Umbilical cord (tissue), 1 donor: ENCODE measurements at regions not wholly inside any gene's neighbourhood (a gene's known extent, or its start where the extent isn't known, plus 50 kb on each side); places are given as distances from the start of the nearest gene placed in this dataset.
"Not testable (repeated sequence)": the region's sequence is repeated elsewhere in the genome, so short reads cannot be mapped to it uniquely, and the experiment has no call there.

ENCODE experiments used
- DNase-seq: peaks from one replicate; pipeline ENCODE4 v3.0.0-alpha.2; 2015; ENCODE audit warnings: low spot score

DNA sequence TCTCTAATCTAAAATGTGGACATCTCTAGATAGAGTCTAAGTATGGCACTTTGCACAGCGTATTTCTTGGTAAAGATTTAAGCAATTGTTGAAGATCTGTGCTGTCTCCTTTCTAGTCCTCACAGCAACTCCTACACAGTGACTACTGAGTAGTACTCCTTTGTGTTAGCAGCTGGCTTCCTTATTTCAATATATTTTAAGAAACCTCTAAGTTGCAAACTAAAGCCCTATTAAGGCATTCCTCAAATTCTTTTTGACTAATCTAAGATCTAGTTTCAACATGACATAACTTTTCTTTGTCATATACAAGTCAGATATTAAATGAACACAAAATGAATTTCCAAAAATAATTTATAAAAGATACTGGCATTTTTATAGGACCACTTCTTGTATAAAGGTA, 121.8 kb upstream of the DNAJC10 start:
- DNase-seq, result peak; percentile 34

DNA sequence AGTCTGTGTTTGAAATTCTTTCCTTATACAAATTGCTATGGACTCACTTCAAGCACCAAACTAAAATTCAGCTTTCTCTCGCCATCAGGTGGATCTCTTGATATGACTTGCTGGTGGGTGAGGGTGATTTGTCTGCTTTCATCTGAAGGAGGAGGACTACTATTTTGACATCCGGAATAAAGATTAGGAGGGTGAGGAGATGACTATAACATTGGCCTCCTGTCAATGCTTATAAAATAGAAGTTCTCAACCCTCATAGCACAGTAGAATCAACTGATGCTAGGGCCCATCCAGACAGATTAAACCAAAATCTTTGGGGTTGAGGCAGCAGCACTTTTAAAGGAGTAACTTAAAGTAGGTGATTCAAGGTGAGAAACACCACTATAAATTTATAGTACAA, 120.4 kb upstream of the DNAJC10 start:
- no peak for DNase-seq

DNA sequence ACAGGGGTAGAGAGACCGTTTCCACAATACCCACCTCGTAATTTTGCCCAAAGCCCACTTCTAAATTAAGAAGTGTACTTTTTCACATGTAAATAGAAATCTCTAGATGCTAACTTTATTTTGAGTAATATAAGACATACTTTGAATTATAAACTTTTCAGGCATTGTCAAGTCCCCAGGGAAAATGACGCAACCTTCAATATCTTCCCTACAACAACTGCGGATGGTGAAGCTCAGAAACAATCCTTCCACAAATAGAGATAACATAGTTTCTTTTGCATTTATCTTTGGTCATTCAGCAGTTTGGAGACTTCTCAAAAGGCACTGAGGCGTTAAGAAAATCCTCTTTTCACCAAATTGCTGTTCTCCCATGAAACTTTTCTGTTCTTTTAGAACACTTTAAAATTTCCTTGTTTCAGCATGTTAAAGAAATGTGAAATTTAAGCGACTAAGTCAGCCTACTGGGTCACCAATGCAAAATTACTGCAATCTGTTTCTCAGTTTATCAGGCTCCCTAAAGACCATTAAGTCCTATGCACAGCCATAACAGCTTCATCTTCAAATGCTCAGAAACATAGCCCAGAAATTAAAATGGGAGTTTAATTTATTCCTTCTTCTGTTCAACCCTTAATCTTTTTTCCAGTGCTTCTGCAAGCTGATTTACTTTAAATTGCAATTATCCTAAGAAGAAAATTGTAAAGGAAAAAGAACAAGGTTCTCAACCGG, 118.3 kb upstream of the DNAJC10 start:
- DNase-seq, result peak; percentile 42

DNA sequence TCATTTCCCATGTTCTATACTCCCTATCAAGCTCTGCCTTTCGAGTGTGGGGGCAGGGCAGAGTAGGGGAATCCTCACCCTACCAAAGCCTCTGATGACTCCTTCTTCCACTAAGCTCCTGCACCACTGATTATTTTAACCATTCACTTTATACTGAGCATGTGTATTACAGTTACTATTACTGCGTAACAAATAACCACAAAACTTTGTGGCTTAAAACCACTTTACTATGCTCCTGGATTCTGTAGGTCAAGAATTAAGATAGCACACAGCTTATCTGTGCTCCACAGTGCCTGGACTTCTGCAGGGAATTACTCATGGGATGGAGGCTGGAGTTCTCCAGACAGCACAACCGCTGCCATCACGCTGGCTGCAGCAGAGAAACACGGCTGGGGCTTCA, 117.4 kb upstream of the DNAJC10 start:
- DNase-seq, result peak; percentile 24

DNA sequence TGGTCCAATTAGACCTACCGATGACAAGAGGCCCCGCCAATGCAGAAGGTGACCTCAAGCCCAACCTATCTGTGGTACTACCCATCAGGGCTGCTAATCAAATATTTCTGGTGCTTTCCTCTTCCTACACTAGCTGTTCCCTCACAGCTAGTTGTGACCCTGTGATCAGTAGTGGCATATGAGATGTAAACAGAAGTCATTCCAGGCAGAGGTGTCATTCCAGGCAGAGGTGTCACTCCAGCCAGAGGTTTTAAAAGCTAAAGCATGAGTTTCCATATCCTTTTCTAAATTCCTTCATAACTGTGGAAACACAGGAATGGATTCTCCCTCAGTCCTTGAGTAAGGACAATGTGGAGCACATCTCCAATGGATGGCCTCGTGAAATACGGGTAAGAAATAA, 110.9 kb upstream of the DNAJC10 start:
- DNase-seq, result no peak

DNA sequence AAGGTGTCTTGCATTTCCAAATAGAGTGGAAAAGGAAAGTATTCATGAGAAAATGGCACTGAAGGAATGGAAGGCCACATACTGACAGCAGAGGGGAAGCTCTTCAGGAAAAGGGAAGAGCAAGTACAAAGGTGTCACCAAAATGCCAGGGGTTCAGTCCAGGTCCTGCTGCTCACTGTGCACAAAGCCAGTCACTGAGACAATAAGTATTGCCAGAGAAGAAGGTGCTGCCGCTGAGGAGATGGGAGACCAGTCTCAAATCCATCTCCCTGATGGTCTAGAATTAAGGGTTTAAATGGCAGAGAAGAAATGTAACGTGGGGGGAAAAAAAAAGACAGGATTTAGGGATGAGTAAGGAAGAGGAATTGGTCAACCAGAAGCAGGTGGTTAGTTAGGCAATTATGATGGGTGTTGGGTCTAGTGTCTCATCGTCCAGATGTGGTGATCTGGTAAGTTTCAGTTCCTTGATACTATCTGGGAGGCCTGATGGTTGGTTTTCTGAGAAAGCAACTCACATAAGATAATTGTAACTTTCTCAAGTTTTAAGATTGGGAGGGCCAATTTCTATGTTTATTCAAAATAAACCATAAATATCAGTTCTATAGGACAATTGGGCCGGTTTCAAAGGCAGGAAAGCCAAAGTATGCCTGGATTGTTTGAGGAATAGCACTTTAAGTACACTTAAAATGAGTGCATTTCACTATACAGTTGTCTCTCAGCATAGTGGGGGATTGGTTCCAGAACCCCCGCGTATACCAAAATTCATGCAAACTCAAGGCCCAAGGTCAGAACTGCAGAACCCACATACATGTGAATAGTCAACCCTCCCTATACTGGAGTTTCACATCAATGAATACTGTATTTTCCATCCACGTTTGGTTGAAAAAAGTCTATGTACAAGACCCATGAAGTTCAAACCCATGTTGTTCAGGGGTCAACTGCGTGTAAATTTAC, 109.1 kb upstream of the DNAJC10 start:
- no peak for DNase-seq

DNA sequence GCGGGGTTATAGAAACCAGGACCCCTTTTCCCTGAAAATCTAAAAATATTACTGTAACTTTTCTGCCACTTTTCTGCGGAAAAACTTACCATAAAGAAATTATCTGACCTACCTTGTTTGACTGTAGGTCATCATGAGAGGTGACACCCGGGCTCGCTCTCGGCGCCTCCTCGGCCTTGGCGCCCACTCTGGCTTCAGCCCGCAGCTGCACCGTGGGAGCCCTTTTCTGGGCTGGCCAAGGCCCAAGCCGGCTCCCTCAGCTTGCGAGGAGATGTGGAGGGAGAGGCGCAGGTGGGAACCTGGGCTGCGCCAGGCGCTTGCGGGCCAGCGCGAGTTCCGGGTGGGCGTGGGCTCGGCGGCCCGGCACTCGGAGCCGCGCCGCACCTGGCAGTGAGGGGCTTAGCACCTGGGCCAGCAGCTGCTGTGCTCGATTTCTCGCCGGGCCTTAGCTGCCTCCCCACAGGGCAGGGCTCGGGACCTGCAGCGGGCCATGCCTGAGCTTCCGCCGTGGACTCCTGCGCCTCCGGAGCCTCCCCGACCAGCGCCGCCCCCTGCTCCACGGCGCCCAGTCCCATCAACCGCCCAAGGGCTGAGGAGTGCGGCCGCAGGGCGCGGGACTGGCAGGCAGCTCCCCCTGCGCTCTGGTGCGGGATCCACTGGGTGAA, 107.7 kb upstream of the DNAJC10 start:
- DNase-seq, result no peak

DNA sequence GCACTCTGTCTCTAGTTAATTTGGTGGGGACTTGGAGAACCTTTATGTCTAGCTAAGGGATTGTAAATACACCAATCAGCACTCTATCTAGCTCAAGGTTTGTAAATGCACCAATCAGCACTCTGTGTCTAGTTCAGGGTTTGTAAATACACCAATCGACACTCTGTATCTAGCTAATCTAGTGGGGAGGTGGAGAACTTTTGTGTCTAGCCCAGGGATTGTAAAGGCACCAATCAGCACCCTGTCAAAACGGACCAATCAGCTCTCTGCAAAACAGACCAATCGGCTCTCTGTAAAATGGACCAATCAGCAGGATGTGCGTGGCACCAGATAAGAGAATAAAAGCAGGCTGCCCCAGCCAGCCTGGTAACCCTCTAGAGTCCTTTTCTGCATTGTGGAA, 107.1 kb upstream of the DNAJC10 start:
- DNase-seq, result not testable (repeated sequence)

DNA sequence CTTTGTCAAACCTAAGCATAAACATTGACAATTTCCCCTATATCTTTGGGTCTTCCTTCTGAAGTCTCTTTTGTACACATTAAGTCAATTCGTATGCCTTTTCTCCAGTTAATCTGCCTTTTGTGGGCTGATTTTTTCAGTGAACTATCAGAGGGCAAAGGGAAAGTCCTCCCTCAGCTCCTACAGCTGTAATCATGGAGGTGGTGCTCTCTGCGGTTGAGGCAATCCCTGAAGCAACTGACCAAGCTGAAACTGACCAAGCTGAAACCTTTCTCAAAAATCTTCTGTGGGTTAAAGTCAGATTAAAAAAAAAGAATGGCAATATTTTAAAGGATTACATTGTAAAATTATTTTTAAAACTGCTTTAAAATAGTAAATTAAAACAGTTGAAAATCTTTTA, 105.8 kb upstream of the DNAJC10 start:
- DNase-seq, result no peak

DNA sequence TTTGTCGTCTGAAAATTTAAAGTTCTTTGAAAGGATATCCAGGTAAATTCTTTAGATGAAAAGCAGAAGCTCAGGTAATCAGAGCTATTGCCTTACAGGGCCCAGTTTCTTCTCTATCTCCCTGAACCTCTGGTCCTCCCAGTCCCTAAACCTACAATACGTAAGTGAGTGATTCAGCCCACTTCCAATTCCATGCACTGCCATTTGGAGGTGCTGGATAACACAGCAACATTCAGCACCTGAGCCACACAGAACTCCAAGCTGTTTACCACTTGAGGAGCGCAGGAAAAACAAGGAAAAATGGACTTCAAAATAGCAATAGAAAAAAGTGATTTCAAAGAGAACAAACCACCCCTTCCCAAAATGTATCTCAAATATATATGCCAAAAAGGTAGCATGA, 105.0 kb upstream of the DNAJC10 start:
- DNase-seq, result no peak

DNA sequence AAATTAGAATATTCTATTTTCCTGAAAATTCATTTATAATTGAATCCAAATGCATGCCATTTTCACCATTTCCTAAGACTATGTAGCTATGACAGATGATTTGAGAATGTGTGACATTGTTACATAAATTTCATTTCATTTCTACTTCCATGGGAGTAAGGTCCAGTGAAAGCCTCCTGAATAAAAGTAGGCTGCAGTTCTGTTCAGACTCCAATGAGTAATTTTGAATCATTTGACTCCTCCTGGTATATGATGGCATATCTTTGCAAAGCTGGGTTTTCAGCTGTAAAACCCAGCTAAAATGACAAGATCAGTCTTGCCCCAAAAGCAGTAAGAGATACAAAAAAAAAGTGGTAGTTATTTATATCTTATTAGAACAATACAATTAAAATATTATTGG, 101.0 kb upstream of the DNAJC10 start:
- no peak for DNase-seq

DNA sequence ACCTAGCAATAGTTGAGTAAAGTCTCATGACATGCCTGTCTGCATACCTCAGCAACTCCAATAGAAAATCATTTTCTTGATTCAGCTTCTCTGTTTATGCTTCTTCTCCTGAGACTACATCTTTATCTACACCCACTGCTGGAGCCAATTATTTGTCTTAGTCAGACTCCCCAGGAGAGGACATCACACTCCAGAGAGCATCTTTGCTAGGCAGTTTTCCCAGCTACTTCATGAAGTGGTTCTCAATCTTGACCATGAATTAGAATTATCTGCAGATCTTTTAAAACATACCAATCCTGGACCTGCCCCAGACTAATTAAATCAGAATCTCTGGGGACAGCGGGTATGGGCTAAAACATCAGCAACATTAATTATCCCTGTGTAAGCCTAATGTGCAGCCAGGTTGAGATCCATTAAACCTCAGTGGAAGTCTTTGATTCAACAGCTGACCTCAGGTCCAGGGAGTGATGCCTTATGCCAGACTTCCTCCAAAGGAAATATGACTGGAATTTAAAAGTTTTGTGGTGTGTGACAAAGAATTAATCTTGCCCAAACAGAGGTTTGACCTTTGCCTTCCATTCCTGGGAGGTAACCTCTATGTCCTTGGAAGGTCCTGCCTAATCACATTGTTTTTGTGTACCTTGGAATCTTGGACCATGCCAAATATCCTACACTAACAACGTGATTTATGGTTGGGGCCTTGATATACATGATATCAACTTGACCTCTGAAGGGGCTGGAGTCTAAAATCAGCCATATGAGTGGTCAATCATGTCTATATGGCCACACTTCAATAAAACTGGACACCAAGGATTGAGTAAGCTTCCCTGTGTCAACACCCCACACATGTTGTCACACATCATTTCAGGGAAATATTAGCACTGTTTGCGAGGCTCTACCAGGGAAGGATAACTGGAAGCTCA, 99.3 kb upstream of the DNAJC10 start:
- no peak for DNase-seq

DNA sequence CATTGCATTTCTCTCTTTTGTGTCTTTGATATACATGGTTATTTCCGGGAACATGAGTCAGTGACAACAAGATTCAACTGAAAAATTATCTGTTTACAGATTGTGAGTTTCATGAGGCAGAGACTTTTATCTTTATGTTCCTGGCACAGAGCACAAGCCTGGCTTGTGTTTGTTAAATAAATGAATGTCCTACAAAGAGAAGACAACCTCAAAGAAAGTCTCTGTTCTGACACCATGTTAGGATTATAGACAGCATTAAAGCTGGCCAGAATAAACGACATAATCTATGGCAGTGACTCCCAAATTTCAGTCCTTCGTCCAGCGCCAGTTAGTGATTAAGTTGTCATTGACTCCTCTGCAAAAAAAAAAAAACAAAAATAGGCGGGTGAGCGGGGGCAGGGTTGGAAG, 97.4 kb upstream of the DNAJC10 start:
- DNase-seq, result peak; percentile 75

DNA sequence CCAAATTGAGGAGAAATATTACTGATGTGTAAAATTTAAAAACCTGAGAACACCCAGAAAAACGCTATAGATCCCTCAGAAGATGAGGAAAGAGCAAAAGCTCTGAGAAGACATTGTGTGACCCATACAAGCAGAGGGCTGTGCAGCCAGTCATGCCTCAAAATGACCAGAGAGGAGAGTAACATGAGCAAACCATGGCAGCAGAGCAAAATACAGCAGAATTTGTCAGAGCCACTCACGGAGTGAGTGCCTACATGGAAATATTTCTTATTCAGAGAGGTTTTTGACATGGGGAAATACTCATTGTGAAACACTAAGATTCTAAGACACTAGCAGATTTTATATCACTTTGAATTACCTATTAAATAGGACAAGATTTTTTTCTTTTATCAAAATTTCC, 96.8 kb upstream of the DNAJC10 start:
- no peak for DNase-seq

DNA sequence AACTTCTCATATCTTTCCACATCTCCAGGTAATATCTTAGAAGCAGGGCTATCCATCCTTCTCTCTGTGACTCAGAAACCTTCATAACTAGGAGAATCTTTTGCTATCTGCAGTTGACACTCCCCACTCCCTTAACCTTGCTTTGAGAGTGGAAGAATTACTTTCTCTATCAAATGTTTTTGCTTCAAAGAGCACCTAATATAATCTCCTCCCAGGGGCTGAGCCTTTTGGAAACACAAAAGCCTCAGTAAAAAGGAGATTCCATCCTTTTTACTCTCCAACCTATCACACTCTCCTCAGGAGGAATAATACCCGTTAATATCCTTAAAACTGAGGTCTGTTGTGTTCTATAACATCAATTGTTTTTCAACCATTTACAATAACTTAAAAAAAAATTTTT, 94.9 kb upstream of the DNAJC10 start:
- no peak for DNase-seq

DNA sequence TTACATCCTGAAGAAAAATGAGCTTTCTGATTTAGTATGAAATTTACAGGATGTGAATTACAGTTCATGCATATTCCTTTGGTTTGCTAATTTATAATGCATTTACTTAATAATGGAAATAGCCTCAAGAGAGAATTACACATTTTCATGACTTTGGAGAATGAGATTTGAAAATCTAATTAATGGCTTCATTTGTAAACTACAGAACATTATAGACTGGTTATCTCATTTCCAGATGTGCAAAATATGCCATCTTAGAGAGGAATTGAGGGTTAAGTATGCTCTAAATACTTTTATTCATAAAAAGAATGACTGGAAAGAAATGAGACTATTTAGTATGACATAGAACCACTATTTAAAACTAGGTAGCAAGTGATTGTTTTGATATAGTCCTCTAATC, 94.2 kb upstream of the DNAJC10 start:
- no peak for DNase-seq

DNA sequence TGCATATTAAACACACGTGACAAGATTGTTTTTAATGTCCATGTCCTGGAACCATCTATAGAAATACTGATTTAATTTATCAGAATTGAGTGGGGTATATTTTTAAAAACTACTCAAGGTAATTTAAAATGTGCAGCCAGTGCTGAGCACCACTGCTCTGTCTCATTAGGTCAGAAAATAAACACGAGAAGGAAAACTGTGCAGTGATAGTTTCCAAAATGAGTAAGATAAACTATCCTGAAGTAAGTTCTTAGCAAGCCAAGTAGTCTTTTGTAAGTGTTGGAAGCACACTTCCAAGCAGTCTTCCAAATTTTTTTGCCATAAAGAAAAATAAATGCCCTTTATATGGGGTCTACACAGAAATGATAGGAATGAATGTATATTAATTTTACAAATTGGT, 93.8 kb upstream of the DNAJC10 start:
- no peak for DNase-seq

DNA sequence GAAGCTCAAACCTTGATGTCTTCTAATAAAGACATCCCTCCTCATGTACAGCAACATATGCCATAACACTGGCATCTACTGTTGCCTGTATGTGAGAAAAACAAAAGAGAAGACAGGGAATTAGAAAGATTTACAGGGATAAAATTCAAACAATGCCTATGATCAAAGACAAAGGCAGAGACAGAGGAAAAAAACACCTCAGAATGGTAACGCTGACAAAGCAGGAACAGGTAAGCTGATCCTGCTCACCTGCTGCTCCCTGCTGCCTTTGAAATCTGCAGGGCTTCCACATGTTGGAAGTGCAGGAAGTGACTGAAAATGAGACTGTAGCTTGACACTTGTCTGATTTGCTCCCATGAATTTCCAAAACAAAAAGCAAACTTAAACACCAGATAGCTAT, 90.2 kb upstream of the DNAJC10 start:
- no peak for DNase-seq

DNA sequence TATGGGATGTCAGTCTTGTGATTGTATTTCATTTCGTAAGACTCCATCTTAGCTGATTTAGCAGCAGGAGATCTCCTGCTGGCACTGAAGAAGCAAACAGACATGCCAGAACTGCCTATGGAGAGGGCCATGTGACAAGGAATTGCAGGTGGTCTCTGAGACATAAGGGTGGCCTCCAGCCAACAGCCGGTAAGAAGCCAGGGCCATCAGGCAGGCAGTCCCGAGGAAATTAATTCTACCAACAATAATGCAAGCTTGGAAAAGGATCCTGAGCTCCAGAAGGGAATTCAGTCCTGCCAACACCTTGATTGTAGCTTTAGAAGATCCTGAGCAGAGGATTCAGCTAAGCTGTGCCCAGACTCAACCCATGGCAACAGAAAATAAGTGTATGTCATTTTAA, 87.1 kb upstream of the DNAJC10 start:
- no peak for DNase-seq

DNA sequence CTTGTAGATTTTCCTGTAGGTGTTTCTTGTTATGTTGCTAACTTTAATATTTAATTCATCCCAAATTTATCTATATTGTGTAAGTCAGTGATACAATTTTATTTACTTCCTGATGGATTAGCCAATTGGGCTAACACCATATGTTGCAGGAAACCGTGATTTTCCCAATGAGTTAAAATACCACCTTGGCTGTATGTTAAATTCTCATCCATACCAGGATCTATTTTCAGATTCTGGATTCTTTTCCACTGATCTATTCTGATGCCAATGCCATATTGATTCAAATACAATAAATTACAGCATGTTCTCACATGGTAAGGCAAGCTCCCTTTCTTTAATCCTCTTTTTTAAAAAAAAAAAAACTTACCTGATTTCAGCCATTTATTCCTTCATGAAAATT, 85.8 kb upstream of the DNAJC10 start:
- DNase-seq, result no peak

DNA sequence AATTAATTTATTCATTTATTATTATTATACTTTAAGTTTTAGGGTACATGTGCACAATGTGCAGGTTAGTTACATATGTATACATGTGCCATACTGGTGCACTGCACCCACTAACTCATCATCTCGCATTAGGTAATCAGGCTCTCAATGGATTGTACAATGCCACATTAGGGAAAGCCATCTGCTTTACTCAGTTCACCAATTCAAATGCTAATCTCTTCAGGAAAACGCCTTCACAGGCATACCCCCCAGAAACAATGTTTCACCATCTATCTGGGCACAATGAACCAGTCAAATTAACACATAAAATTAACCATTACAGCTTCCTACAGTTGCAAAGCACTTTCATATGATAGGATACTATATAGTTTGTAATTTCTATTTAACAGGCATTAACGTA, 84.8 kb upstream of the DNAJC10 start:
- DNase-seq, result no peak
